ENCODE measurements at regions not wholly inside any gene's neighbourhood (a gene's known extent, or its start where the extent isn't known, plus 50 kb on each side); places are given as distances from the start of the nearest gene placed in this dataset.

DNA sequence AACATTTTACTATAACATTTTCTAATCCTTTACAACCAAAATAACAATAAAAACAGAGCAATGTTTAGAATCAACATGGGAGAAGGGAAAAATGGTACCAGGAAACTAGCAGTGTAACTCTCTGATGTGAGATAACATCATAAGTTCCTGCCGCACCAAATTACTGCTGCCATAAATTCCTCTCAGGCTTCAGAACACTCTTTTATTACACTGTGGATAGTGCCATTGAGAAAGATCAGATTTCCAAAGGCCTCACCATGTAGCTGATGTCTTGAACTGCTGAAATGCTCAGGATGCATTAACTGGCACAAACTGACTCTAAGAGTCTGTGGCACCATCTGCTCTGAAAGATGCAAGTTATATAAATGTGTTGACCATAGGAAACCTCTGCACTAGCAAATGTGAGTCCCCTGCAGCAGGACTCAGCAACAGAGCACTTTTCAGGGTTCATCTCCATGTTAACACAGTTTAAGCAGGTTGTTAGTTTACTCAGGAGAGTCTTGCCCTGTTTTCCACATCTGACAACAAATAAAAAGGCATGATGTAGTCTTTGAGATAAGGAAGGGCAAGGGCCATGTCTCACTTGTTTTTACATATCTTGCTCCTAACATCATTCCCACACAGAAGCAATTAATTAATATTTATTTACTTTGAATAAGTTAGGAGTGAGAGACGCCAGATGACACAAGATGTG is 218.1 kb downstream of the CETN3 start:
- no peak for DNase-seq (ENCODE audit: low read depth in 2 of 2)

DNA sequence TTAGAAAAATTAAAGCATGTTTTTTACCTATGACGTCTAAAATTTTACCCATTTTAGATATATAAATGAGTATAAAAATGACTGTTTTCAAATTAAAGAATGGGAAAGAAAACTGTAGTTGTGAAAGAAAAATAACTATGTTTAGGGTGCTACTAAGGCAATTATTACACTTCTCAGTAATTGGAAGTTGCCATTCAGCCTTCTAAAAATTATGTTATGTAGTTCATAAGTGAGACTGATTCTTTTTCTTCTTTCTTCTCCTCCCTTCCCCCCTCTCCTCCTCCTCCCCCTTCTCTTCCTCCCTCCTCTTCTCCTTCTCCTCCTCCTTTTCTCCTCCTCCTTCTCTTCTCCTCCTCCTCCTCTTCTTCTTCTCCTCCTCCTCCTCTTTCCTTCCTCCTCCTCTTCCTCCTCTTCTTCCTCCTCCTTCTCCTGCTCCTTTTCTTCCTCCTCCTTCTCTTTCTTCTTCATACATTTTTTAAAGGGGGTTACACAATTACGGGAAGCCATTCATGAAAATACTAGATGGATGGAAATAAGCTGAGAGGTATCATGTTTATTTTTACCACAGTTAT is 223.6 kb downstream of the CETN3 start:
- DNase-seq (ENCODE audit: low read depth in 2 of 2): no peak

DNA sequence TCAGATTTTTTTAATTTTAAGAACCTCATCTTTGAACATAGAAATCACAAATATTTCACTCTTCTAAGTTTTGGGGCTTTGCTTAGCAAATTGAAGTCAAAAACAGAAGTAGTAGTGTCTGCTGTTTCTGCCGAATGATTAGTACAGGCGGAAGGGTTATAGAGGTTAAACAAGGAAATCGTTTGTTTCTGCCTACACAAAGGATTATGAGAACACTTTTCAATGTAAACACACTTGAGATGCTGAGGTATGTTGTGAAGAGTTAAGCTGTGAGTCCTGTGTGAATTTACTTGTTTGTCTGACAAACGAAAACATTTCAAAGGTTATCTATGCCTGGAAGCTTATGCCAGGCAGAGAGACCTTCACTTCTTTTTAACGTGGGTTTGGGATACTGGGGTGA is 224.8 kb downstream of the CETN3 start:
- DNase-seq (ENCODE audit: low read depth in 2 of 2): no peak

DNA sequence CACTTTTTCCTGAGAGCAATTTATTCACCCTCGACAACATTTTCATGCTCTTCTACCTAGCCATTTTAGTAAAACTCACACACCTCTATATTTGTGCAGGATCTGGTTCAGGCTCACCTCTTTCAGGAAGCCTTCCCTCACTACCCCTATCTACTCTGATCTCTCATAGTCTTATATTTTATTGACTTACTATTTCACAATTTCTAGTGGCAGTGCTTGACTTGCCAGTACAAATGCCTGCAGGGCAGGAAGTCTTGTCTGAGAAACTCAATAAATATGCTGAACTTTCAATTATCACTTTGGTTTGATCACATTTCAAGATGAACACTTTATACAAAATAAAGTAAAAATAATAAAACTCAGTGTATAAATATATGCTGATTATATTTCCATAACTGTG is 226.8 kb downstream of the CETN3 start:
- DNase-seq (ENCODE audit: low read depth in 2 of 2): no peak

DNA sequence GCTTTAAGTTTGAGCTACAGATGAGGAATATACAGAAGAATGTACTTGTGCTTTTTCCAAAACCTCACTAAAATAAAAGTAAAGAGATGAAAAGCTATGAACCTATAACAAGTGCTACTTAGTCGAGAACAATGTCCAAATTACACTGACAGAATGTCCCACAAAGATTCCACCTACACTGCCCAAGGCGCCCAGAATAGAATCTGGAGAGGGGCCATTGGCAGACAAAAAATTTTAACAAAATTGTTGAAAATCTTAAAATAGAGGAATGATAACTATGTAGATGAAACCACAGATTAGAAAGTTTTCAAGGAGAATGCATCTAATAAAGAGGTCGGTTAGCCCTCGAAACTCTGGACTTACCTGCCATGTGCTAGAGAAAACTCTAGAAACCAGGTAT is 235.3 kb downstream of the CETN3 start:
- no peak for DNase-seq (ENCODE audit: low read depth in 2 of 2)

DNA sequence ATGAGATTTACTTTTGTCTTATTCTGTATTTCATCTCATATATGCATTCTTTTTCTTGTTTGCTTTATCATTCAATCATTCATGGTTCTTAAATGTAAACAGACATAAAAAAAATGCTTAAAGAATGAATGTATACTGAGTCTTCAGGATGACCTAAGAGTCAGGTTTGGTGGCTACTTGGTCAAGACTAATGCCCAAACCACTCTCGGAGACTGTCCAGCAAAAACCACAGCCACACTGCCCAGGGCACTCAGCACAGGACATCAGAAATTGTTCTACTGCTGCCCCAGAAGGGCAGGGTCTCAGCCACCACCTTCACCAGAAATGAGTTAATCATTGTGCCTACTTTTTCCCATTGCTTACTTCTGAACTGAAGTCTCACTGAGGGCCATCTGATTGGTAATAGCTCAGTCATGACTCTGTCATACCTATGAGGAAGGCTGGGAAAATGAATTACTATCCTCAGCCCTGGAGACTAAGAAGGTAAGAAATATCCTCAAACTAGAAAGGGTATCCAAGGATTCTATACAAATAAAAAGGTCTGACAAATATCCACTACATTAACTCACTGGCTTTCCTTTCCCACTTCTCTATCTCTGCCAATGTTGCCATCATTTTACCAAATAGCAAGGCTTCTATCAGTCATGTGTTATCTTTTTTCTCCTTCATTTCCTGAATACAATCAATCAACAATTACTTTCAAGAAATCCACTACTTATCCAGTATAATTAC is 236.1 kb downstream of the CETN3 start:
- DNase-seq (ENCODE audit: low read depth in 2 of 2): no peak

DNA sequence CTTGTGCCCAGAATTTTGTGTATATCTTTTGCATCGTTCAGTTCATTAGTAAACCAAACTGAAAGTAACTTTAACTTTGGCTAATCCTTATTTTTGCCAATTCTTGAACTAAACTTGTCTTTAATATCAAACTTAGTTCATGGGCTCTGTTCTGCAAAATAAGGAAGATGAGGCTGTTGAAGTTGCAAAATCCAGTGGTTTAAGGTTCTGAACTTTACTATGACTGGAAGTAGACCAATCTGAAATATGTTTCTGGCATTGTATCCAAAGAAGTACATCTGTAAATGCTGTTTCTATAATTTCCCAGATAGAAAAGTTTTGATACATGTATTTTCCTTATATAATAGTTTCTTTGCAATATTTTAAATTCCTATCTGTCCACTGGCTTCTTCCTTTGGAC is 238.1 kb downstream of the CETN3 start:
- DNase-seq (ENCODE audit: low read depth in 2 of 2): no peak

DNA sequence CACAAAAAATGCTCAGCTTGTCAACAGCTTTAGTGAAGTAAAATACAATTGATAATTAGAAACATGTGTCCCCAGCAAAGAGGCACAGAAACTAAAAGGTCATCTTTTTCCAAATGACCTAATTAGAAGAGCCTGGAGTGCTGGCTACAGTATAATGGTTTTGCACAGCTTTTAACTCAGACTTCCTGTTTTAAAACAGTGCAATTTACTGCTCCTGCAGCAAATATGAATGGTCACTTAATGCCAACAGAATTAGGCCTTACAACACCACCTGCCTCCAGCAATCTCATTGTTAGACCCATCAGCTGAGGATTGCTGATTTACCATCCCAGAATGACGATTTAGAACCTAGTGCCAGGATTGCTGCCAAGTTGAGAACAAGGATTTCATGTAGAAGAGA is 239.3 kb downstream of the CETN3 start:
- DNase-seq (ENCODE audit: low read depth in 2 of 2): no peak

DNA sequence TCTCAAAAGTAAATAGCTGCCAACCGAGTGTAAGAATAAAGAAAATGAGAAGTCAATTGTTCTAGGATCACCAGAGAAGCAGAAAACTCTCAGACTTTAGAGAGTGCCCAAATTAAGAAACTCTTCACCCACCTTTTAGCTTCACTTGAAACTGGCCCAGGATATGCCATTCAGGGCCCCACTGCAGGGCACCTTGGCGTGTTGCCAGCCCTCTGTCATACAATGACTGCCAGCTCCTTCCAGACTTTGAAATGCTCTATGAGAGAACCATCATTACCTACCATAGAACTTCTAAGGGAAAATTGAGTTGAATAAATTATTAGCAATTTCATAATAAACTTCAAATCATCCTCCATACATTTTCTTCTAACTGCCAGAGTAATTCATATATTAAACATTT is 240.5 kb downstream of the CETN3 start:
- DNase-seq (ENCODE audit: low read depth in 2 of 2): no peak

DNA sequence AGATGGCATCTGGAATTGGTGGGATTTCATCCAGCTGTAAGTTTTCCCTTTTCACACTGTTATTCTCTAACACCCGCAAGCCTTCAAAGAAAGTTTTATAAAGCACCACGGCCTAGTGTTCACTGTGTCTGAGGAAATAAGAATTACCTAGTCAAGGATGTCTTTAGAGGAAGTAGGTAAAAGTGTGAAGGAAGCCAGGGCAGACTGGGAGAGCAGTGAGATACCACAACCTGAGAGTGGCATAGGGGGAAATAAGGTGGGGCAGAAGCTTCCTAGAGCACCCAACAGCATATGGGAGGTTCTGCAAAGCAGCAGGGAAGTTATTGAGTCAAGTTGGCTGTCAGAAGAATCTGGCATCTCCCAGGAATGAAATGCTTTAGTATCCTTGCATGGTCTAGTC is 241.2 kb downstream of the CETN3 start:
- DNase-seq (ENCODE audit: low read depth in 2 of 2): no peak

DNA sequence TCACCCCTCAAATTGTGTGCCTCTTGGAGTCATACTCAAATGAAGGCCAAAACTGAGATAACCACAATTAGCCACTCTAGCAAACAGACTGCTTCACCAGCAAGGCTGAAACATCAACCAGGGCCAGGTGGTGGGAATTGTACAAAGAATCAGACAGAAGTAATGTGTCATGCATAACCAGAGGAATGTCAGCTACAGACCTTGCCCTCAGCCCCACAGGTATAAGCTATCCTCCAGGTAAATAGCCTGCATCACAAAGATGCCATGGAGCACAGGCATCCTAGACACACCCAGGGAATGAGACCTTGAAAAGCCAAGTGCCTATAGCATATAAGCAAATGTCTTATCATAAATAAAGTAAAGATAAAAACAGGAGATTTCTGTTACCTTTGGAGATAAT is 242.7 kb downstream of the CETN3 start:
- DNase-seq (ENCODE audit: low read depth in 2 of 2): no peak

DNA sequence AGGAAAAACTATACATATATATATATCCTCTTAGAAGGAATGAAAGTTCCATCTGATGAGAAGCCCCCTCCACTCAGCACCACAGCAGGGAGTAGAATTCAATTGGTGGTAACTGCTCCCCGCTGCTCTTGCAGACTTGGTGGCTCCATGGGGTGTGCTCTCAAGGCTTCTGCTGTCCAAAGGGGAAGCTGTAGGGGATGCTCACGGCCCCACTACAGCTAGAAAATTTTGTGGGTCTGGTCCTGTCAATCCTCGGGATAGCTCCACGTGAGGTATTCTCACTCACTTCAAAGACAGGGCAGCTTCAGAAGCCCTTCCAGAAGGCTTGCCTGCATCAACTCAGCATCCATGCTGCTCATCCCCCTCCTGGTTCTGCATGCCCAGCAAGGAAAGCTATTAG is 247.2 kb downstream of the CETN3 start:
- DNase-seq (ENCODE audit: low read depth in 2 of 2): no peak

DNA sequence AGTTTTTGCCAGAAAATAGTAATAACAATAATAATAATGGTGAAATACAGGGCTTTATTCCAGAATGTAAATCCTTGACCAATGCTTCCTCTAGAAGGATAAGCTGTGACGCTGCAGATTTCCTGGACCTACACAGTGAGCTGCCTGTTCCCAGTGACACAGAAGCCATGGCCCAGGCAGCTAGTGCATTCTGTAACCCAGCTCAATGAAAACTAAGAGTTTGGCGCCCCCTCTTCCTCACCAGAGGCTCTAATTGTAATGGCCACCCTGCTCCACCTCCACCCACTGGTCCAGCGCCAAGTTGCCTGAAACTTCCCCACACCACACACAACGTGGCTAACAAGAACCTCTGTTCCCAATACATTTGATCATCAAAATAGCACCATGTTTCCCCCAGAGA is 248.1 kb downstream of the CETN3 start:
- DNase-seq (ENCODE audit: low read depth in 2 of 2): no peak

DNA sequence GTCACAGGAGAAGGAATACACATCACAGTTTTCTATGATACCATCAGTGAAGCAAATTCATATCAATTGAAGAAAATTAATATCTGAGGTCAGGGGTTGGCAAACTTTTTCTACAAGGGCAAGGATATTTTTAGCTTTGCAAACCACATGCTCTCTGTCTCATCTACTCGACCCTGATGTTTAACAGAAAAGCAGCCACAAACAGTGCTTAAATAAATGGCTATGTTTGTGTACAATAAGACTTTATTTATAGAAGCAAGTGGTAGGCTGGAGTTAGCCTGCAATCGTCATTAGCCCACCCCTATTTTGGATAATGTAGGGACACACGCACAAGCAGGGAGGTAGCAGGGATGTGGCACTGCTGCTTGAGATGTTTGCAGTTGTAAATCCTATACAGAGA is 251.4 kb downstream of the CETN3 start:
- DNase-seq (ENCODE audit: low read depth in 2 of 2): no peak

DNA sequence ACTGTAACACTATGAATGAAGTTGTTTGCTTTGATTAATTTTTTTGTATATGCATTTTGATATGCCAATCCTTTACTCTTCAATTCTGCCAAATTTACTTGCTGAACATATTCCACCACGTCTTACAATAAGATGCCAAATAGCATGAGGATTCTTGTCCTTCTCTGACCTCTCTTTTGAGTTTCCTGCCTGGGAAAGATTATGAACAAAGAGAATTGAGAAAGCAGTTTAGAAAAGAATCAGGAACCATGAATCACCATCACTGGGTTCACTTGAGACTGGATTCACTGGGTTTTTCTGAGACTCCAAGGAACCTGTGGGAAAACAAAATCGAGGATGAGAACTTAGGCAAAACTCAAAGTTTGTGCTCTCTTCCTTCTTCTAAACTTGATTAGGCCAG is 256.5 kb downstream of the CETN3 start:
- no peak for DNase-seq (ENCODE audit: low read depth in 2 of 2)

DNA sequence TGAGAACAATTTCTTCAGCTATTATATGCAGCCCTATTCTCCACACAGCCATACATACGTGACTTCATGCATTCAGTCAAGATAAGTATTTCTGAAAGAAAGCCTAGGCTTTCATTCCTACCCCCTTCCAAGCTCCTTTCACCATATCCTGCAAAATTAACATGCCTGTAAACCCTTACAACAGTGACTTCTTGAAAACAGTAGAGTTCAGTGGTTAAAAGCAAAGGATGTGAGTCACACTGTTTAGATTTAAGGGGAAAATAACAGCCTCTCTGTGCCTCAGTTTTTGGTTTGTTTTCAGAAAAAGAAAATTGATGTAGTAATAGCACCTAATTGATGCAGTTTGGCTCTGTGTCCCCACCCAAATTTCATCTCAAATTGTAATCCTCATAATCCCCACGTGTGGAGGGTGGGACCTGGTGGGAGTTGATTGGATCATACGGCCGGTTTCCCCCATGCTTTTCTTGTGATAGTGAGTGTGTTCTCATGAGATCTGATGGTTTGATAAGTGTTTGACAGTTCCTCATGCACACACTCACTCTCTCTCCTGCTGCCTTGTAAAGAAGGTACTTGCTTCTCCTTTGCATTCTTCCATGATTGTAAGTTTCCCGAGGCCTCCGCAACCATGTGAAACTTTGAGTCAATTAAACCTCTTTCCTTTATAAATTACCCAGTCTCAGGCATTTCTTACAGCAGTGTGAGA is 264.8 kb downstream of the CETN3 start:
- DNase-seq (ENCODE audit: low read depth in 2 of 2): no peak

DNA sequence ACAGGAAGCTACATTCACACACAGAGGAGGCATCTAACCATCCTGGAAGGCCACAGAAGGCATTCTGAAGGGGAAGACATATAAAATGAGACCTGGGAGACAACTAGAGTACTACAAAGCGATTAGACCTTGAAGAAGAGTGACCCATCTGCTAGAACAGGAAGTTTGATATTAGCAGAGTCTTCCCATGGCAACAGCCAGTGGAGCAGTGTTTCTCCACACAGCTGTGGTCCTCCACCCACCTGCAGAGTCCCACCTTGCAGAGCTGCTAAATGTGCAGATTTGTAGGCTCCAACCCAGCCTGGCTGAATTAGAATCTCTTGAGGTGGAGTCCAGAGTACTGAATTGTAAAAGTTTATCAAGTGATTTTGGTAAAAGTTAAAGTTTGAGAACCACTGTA is 267.0 kb downstream of the CETN3 start:
- DNase-seq (ENCODE audit: low read depth in 2 of 2): no peak

DNA sequence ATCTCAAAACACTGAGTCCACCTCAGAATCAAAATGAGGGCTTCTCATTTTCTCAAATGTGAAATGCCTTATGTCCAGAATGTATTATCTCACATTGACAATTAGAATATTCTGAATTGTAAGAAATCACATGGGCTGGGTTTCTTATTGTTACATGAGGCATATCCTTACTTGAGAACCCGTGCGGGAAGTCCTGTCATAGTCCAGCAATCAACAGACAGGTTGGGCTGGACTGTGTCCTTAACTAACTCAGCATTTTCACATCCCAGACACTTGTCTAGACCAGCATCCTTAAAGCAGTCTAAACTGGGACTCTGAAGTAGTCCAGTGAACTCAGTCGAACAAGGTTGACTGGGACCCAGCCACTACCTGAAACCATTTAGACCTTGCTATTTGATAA is 267.6 kb downstream of the CETN3 start:
- DNase-seq (ENCODE audit: low read depth in 2 of 2): no peak

DNA sequence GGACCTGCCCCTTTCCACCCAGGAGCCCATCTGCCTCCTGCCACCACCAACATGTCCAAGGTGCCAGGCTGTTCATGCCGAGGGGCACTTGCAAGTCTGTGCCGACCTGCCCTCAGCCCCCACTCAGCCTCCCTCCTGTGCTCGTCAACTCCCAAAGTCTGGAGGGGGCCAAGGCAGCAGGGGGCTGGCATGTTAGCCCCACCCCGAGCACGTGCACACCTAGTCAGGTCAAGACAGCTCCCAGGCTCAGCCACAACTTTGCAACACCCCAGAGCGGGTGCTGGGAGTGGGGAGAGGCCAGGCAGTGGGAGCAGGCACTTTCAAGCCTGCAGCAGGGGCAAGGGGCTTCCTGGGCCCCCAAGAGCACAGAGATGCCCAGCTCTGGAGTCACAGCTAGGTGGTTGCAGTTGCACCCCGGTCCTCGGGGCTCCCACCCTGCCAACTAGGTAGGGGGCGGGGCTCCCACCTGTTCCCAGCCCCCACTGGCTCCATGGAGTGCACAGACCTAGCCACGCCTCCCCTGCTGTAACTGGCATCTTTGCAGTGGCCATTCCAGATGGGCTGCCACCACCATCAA is 272.5 kb downstream of the CETN3 start:
- no peak for DNase-seq (ENCODE audit: low read depth in 2 of 2)

DNA sequence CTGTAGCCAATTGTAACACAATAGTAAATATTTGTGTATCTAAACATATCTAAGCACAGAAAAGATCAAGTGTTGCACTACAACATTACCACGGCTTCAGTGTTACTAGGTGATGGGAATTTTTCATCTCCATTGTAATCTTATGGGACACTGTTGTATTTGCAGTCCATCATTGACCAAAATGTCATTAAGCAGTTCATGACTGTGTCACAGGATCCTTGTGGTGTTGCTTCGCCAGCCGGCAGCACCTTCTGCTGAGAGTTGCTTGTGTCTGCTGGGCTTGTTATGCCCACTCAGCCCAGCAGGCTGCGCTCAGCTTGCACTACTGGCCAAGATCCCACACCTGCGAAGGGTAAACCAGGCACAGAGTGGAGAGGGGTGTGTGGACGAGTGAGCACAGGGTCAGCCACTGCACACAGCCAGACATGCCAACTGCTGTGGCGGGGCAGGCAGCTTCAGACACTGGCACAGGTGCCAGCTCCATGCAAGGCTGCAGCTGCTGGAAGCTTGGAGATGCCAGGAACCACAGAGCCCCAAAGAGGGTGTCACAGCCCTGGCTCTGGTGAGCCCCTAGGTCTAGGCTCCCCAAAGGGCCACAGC is 273.7 kb downstream of the CETN3 start:
- no peak for DNase-seq (ENCODE audit: low read depth in 2 of 2)

DNA sequence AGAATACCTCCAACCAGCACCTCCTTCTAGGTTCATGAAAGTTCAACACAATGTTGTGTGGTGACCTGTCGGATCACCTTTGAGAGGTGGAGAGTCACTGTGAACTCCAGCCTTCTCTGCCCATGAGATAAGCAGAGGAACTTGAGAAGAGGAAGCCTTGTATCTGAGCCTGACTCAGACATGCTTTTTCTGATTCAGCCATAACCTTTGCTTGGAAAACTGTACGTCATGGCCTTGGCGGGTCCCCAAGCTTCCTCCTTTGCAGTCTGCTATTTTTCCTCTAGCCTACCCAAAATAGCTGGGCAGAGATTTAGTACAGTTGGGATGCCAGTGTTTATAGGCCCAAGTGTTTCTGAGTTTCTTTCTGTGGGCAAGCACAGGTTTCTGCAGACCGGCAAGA is 274.7 kb downstream of the CETN3 start:
- no peak for DNase-seq (ENCODE audit: low read depth in 2 of 2)

DNA sequence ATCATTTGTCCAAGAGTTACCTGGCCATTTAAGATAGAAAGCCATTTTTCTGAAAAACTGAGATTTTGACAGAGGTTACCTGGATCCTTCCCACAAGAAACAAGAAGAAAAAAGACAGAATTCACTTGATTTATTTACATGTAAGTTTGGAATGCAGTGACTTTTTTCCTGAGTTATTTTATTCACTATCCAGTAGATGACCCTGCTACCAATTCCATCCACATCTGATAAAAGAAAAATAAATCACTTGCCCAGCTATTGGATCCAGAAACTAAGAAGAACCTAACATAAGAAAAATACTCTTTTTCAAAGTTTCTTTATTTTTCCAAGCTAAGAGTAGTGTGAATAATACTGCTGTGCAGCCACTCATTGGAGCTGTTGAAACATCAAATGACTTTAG is 275.2 kb downstream of the CETN3 start:
- DNase-seq (ENCODE audit: low read depth in 2 of 2): no peak

Data from activated CD8-positive, alpha-beta memory T cell treated with anti-CD3 and anti-CD28 coated beads for 4 hours (primary cell).